HG03066 (cell line): ENCODE measurements at regions not wholly inside any gene's neighbourhood (a gene's known extent, or its start where the extent isn't known, plus 50 kb on each side); places are given as distances from the start of the nearest gene placed in this dataset.
"Not testable (repeated sequence)": the region's sequence is repeated elsewhere in the genome, so short reads cannot be mapped to it uniquely, and the experiment has no call there.

Source experiments
- ATAC-seq: cut with Tn5 transposase; IDR thresholded peaks from one replicate; pipeline ENCODE4 v1.9.1; 2021; ENCODE audit warnings: low read depth; ENCODE audit not compliant: unreplicated experiment

DNA sequence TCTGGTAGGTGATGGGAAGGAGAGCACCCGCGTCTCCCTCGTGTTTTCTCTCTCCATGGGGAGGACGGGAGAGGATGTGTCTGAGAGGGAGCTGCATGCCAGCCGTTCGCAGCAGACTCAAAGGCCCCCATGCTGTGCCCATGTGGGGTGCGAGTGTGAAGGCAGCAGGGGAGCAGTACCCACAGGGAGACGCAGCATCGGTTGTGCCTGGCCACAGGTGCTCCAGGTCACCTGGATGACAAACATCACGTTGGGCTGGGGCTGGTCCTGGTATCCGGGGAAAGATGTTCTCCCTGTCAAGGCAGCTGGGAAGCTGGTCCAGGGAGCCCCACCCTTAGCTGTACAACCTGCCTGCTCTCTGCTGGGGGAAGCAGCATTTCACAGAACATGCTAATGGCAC, 119.5 kb upstream of the SALL3 start:
- ATAC-seq: no peak

DNA sequence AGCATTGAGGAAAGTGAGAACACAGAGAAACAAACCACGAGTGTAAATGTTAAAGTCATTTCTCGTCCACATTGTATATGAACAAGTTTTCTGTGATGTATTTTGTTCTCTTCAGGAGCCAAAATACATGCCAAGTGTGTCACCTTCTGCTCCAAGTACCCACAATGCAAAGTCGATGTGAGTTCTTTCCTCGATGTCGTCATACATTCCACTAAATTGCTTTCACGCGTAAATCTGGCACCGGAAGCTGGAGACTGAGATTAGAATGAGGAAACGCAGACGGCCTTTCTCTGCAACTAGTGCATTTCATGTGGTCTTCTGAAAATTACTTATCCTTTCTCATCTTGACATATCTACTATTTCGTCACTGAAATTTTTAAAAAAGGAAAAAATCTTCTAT, 118.5 kb upstream of the SALL3 start:
- ATAC-seq: no peak

DNA sequence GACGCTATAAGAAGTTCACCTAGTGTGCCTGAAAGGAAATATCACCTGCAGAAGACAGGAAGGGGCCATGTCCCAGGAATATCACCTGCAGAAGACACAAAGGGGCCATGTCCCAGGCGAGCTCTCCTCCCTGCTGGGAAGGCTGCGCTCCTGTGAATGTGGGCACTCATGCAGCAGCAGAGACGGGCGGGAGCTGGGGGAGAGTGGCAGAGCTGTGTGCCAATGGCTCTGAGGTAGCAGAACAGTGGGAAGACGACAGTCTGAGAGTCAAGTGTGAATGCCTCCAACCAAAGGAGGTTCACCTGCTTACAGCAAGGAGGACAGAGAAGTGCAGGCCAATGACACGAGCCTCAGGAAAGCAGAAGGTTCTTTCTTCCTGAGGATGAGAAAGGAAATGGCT, 117.9 kb upstream of the SALL3 start:
- no peak for ATAC-seq

DNA sequence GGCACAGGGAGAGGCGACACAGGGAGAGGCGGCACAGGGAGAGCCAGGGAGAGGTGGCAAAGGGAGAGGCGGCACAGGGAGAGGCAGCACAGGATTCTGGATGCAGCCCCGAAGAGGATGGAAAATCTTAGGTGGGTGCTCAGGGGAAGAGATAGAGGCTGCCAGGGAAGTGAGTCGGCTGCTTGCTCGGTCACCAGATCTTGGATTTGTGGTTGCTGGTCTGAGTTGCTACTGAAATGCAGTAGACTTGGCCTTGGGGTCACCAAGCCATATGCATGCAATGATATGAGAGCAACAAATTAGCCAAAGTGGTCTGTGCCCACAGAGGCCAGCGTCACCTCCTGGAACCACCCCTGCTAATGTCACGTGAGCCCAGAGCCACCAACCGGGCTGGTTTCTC, 117.2 kb upstream of the SALL3 start:
- ATAC-seq: no peak

DNA sequence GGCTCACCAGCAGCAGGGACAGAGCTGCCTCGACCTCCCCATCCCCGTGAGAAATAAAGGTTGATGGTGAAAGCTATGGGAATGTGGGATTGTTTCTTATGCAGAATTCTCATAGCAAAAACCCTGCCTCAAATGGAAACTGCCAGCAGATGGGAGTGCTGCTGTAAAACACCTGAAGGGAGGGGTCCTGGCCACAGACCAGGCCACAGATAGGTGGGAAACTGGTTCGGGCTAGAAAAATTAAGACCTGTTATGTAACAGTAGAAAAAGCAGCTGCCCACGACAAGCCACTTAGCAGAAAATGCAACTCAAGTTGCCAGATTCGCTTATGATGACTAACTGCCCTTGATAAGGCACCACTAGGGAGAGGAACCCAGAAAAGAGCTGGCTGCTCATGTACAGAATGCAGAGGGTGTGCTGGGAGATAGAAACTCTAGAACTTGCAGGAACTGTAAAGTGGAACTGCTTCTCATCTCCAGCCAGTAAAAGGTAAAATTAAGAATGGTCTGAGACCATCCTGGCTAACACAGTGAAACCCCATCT, 114.5 kb upstream of the SALL3 start:
- ATAC-seq: no peak

DNA sequence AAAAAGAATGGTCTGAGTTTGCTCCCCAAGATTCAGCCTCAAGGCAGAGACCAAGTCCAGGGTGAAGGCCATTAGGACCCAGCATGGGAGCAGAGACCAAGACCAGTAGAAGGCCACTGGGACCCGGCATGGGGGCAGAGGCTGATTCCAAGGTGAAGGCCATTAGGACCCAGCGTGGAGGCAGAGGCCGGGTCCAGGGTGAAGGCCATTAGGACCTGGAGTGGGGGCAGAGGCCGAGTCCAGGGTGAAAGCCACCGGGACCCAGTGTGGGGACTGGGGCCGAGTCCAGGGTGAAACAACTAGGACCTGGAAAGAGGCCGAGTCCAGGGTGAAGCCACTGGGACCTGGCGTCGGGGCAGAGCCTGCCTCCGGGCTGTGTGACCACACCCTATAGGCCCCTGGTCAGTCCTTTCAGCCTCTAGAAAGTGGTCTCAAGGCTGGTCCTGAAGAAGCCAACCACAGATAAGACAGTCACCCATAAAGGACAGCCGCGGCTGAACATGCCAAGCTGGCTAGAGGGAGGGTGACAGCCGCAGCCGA, 113.8 kb upstream of the SALL3 start:
- no peak for ATAC-seq

DNA sequence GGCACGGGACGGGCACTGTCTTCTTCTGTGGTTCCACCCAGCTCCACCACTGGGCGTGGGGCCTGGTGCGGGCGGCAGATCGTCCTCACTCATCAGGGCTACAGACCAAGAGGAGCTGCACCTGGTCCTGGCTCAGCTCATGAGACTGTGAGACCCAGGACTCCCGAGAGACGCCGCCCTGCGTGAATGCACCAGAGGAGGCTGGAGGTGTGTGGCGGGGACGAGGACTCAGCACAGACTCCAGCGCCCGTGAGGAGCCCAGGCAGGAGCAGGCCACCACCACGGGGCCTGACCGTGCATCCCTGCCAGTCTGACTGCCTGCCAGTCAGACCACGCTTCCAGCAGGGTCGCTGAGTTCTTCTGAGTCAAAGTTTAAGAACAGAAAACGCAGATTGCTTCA, 112.5 kb upstream of the SALL3 start:
- no peak for ATAC-seq

DNA sequence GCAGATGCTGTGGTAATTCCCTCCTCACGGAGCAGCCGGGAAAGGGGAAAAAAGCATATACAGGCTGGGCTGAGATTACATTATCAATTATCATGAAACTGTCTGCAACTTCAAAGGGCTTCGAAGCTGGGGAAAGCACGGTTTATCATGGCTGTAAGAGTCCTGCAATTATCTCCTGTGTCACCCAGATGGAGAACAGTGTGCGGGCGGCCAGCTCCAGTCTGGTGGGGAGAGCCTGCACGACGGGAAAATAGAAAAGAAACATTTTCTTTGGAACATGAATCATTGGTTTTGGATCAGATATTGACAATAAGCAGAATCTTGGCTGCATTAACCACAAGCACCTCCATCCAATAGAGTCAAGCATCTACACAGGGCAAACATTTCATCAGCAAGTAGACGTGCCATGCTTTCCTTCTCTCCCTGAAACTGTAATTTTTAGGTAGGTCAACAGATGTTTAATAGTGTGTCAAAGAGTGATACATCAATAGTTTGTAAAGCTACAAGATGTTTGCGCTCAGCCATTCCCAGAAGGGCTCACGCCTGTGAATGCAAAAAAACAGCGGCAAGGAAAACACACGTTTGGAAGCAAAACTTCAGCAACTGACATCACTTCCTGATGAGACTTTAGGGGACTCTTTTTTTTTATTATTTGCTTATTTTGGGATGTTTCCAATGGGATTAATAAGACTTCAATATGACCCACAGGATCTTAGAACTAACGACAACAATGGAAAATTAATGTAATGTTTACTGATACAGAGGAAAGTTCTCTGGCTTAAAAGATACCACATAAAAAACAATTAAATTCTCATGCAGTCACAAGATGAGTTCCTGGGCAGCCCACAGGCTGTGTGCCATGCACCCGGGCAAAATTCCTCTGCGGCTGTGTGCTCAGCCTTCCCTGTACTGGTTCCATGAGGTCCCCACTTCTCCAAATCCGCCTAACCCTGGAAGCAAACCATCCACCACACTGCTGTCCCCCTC, 111.0 kb upstream of the SALL3 start:
- no peak for ATAC-seq

DNA sequence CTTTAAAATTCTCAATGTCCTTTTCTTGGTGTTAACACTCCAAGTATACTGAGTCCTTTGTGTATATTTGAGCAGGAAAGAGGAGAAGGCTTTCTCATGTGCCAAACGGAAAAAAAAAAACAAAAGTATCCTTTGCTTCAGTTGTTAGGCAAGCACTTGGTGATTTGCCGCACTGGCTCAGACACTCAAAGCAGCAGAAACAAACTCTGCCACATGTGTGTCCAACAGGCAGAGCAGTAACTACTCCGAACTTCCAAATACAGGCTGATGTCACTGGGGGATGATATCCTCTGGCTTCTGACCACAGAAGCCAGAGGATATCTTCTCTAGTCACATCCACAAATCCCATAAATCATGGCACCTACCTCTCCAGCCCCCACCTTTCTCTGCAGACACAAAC, 108.0 kb upstream of the SALL3 start:
- no peak for ATAC-seq

DNA sequence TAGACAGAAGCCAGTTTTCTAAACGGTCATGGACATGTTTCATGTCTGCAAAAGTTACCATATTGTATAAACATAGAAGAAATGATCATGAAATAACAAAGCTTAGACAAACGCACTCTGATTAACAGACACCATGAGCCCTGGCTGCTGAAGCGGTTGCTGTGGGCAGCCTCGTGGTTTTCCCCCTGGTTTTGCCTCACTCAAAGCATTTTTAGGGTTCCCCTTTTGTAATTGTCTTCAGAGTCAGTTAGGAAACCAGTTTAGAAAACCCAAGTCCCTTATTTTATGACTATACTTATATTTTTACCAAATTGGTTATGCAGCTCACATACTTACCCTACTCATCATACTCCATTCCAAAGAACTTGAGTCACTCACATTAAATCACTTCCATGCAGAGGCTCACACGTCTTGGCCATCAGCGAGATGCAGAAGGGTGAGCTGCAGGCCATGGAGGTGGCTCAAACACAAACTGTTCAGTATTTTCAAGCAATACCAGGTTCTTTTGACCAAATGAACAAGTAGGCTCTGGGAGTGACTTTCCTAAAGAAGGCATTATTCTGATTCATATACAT, 105.6 kb upstream of the SALL3 start:
- ATAC-seq: no peak

DNA sequence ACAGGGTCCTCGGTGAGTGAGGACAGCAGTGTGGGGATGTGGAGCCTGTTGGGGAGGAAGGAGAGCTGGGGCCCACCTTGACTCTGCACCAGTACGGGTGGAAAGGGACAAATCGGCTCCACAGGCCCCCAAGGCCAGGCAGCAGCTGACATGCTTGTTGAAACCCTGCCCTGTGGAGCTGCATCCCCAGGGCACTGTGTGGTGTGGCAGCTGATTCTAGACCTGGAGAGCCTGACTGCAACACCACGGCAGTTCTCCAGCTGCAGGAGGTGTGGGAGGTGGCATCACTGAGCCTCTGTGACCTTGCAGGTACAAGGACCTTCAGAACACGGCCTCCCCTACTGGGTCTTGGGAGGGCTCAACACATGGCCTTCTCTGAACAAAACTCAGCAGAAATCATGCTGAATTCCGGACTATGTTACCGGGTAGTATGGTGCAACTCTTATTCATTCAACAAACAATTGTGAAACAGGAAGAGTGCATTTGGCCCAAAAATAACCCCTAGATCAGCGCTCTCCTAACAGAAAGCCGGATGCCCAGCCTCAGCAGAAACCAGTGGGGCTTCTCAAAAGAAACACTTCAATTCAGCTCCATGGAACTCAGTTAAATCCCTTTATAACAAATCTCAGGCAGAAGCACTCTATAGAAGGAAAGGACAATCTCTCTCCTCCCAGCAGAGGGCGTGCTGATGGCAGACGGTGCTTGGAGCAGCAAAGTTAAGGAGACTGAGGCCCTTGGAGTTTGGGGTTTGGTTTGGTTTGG, 104.4 kb upstream of the SALL3 start:
- no peak for ATAC-seq

DNA sequence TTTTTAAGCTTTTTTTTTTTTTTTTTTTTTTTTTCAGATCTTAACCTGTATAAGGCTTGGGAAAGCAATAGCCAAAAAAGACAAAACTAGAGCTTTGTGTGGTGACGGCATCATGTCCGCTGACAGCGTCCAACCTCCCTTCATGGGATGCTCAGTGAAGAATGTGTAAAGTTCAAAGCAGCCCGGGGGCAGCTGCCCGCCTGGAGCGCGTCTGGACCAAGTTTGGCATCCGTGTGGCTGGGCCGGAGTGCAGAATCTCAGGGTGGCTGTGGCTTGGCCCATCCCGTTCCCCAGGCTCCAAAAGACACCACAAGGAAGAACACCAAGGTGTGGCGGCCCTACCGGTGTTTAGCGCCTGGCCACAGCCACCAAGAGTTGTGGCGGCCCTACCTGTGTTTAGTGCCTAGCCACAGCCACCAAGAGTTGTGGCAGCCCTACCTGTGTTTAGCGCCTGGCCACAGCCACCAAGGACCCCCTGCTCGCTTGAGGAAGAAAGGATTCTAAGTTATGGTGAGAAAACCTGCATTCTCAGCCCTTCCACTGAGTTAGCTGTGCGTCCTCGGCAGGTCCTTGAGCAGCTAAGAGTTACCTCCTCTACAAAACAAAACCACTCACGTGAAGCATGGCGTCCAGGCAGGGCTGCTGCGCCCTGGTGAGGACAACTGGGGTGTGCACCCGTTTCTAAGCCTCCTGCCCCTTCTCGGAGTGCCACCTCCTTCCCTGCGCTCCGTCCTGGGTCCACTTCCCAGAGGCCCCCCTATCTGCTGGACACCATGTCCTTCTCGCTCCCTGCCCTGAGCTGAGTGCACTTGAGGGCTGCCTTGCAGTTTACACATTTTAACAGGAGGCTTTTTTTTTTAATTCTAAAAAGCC, 103.6 kb upstream of the SALL3 start:
- ATAC-seq: no peak

DNA sequence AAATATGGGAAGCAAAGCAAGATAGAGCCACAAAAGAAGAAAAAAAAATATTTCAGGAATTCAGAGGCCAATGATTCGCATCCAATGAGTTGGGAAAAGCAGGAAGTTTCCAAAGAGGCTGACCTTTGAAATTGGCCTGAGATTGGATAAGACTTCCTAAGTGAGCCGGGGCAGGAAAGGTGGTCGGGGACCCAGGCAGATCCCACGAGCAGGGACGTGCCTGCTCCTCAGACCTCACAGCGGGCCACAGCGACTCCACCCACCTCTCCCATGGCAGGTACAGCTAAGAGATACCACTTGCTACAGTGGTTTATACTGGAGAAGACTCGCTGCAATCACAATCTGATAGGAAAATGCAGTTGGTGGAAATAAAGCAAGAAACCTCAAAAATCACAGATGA, 102.8 kb upstream of the SALL3 start:
- ATAC-seq: no peak

DNA sequence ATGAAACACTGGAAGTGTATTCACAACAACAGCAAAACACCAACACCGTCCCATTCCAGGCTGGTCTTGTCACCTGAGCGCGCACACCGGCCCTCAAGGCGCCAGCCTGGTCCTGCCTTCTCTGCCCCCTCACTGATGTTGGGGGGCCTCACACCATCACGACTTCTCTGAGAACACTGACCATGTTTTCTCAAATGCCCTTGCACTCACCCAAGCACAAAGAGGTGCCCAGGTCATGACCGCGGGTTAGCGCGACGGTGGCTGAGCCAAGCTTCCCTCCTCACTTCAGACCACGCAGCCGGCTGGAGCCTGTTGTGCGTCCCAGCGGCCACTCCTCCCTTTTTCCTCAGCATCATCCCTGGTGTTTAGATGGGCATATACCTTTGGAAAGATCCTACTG, 101.3 kb upstream of the SALL3 start:
- no peak for ATAC-seq

DNA sequence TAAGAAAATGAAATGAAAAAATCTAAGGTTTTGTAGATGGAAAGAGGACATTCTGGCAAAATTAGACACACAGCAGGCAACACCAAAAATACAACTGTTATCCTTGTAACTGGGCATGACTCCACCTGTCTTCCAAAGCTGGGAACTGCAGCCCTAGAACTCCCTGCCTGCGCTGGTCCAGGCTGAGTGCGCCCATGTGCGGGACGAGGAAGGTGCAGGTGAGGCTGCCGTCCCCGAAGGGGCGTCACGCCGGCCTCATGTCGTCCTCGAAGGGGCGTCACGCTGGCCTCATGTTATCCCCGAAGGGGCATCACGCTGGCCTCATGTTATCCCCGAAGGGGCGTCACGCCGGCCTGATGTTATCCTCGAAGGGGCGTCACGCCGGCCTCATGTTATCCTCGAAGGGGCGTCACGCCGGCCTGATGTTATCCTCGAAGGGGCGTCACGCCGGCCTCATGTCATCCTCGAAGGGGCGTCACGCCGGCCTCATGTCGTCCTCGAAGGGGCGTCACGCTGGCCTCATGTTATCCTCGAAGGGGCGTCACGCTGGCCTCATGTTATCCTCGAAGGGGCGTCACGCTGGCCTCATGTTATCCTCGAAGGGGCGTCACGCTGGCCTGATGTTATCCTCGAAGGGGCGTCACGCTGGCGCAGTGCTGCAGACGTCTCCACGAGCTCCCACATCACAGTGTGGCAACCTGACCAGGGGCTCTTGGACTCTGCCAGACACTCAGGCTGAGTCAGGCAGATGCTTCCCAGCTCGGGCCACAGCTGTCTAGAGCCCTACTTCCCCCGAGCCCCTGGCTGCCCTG, 100.3 kb upstream of the SALL3 start:
- ATAC-seq: not testable (repeated sequence)

DNA sequence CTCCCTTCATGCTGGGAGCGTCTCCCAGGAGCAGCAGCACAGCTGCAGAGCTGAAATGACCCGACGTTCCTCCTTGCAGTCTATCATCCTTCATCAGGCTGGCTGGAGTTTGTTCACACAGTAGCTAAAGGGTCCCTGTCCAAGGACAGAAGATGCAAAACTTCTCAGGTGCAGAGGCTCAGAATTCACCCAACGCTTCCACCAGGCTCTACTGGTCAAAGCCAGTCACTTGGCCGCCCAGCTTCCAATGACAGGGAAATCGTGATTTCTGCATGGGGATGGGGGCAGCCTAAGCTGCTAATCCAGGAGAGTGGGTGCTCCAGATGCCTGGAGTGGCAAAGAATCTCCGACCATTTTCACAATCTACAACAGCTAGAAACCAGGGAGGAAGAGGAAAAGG, 97.0 kb upstream of the SALL3 start:
- ATAC-seq: no peak

DNA sequence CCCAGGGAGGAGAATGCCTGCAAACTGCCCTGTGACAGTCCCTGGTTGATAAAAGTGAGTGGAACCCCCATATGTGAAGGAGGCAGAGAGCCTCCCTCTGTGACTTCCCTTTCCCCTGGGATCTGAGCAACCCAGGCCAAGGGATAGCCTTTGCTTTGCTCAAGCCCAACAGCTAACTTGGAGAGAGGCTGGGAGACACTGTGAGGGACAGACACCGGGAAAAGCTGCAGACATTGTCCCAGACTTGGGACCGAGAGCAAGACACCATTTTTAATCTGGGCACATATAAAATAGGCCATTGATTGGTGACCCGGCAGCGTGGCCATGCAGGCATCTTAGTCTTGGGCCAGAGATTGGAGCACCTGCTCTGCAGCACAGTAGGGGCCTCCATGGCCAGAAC, 96.1 kb upstream of the SALL3 start:
- ATAC-seq: no peak

DNA sequence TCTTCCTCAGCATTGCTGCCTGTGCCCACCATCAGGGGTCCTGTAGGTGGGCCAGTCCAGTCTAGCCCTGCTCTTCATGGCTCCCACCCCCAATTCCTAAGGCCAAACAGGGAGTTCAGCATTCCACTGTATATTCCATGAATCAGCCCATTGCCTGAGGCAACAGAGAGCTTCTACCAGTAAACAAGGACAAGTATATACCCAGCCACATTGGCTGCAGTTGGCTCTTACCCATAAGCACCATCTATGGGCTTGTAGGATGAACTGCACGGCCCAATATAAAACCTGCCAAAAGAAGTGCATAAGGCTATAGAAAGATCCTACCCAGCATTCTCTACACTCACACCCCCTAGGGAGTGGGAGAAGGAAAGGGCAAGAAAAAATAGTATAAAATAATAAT, 95.1 kb upstream of the SALL3 start:
- no peak for ATAC-seq

DNA sequence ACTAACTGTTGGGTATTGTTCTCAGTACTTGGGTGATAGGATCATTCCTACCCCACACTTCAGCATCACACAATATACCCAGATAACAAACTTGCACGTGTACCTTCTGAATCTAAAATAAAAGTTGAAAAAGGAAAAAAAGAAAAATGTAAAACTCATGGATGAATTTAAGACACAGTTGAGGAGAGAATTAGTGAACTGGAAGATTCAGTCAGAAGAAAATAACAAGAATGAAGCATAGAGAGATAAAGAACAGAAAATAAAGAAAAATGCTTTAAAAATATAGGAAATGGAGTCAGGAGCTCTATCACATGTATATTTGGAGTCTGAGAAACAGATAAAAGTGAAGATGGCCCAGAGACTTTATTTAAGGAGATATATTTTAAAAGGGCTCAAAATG, 90.4 kb upstream of the SALL3 start:
- no peak for ATAC-seq
